Endodermal cell (in vitro differentiated cells): ENCODE measurements at regions not wholly inside any gene's neighbourhood (a gene's known extent, or its start where the extent isn't known, plus 50 kb on each side); places are given as distances from the start of the nearest gene placed in this dataset.

Source experiments
- DNase-seq: peaks from one replicate; pipeline ENCODE4 v3.0.0-alpha.2; 2017
- H3K27ac ChIP-seq: 2 replicates; pipeline ENCODE4 v1.5.1; 2013; ENCODE audit warnings: mild to moderate bottlenecking, low read depth, low read length, moderate library complexity
- H3K27me3 ChIP-seq: 2 replicates; pipeline ENCODE4 v1.6.1; 2013; ENCODE audit warnings: mild to moderate bottlenecking, low read length, moderate library complexity; ENCODE audit not compliant: insufficient read depth, control insufficient read depth, poor library complexity, severe bottlenecking
- H3K36me3 ChIP-seq: 2 replicates; pipeline ENCODE4 v1.7.0; 2013; ENCODE audit warnings: mild to moderate bottlenecking, low read length, moderate library complexity; ENCODE audit not compliant: control insufficient read depth, insufficient read depth
- H3K4me1 ChIP-seq: one replicate; pipeline ENCODE4 v1.7.0; 2013; ENCODE audit warnings: low read length; ENCODE audit not compliant: control insufficient read depth, insufficient read depth
- H3K4me3 ChIP-seq: 2 replicates; pipeline ENCODE4 v1.5.1; 2013; ENCODE audit warnings: mild to moderate bottlenecking, low read length, moderate library complexity
- H3K9ac ChIP-seq: 2 replicates; pipeline ENCODE4 v1.6.1; 2013; ENCODE audit warnings: mild to moderate bottlenecking, low read length, moderate library complexity; ENCODE audit not compliant: poor library complexity, severe bottlenecking; ENCODE audit errors: extremely low read depth
- H3K9me3 ChIP-seq: 2 replicates; pipeline ENCODE4 v1.6.1; 2013; ENCODE audit warnings: mild to moderate bottlenecking, low read length, moderate library complexity; ENCODE audit not compliant: control insufficient read depth
- H3K27ac Mint-ChIP-seq: 2 replicates; pipeline ENCODE4 v1.8.0; 2020; ENCODE audit warnings: mixed read lengths
- H3K27me3 Mint-ChIP-seq: 2 replicates; pipeline ENCODE4 v1.8.0; 2021; ENCODE audit warnings: mild to moderate bottlenecking, mixed read lengths; ENCODE audit not compliant: insufficient read depth
- H3K36me3 Mint-ChIP-seq: 2 replicates; pipeline ENCODE4 v1.8.0; 2020; ENCODE audit warnings: low read depth, mixed read lengths
- H3K4me1 Mint-ChIP-seq: 2 replicates; pipeline ENCODE4 v1.8.0; 2020; ENCODE audit warnings: mixed read lengths
- H3K4me3 Mint-ChIP-seq: 2 replicates; pipeline ENCODE4 v1.8.0; 2020; ENCODE audit warnings: mild to moderate bottlenecking, moderate library complexity, mixed read lengths
- H3K9me3 Mint-ChIP-seq: 2 replicates; pipeline ENCODE4 v1.8.0; 2020; ENCODE audit warnings: mild to moderate bottlenecking, mixed read lengths
- WGBS, 2 experiments: methylation state at CpG; one replicate each; pipeline versions ENCODE4 v1.1.5 to v1.1.7; 2013; ENCODE audit warnings: missing lambda C conversion rate in 2 of 2, mixed read lengths in 1 of 2; ENCODE audit not compliant: insufficient coverage in 1 of 2, insufficient read length in 1 of 2; 5-methylcytosine and 5-hydroxymethylcytosine counted together
- TF ChIP-seq, protein P1 (sequence below): fragments of 200-600 bp; sonication (generic); conservative IDR thresholded peaks from 2 replicates; pipeline ENCODE4 v1.5.0; 2021; ENCODE audit warnings: antibody characterized with exemption, mild to moderate bottlenecking

DNA sequence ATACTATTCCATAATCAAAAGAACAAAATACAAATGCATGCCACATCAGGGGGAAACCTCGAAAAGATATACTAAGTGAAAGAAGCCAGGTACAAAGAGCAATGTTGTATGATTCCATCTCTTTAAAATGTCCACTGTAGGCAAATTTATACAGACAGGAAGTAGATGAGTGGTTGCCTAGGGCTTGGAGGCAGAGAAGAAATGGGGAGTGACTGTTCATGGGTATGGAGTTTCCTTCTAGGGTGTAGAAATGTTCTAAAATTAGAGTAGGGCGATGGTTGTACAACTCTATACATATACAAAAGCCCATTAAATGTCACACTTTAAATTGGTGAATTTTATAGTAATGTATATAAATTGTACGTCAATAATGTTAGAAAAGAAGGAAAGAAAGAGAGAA is 128.1 kb downstream of the MAF start:
- Mint-ChIP-seq H3K9me3 (peaks cover 4% of the 10 kb centered on the region), H3K4me1 (peaks cover 6% of the 10 kb centered on the region), H3K4me3 (no peak overlapping the region), H3K27me3 (peaks cover 7% of the 10 kb centered on the region), H3K36me3 (no peaks in the 10 kb centered on the region), H3K27ac (no peak overlapping the region)
- WGBS, 2 experiments, result 86 to 96% methylated on average over 2 of the region's 3 CpGs
- DNase-seq, result no peak
- no peaks in the 10 kb centered on the region for H3K9me3 ChIP-seq
- H3K9ac ChIP-seq, result no peak overlapping the region
- H3K36me3 ChIP-seq, result no peaks in the 10 kb centered on the region
- no peaks in the 10 kb centered on the region for H3K27me3 ChIP-seq
- H3K4me3 ChIP-seq, result no peak overlapping the region
- TF ChIP-seq, protein P1, sequence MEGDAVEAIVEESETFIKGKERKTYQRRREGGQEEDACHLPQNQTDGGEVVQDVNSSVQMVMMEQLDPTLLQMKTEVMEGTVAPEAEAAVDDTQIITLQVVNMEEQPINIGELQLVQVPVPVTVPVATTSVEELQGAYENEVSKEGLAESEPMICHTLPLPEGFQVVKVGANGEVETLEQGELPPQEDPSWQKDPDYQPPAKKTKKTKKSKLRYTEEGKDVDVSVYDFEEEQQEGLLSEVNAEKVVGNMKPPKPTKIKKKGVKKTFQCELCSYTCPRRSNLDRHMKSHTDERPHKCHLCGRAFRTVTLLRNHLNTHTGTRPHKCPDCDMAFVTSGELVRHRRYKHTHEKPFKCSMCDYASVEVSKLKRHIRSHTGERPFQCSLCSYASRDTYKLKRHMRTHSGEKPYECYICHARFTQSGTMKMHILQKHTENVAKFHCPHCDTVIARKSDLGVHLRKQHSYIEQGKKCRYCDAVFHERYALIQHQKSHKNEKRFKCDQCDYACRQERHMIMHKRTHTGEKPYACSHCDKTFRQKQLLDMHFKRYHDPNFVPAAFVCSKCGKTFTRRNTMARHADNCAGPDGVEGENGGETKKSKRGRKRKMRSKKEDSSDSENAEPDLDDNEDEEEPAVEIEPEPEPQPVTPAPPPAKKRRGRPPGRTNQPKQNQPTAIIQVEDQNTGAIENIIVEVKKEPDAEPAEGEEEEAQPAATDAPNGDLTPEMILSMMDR, result no peak
- no peaks in the 10 kb centered on the region for H3K4me1 ChIP-seq
- H3K27ac ChIP-seq, result no peak overlapping the region

DNA sequence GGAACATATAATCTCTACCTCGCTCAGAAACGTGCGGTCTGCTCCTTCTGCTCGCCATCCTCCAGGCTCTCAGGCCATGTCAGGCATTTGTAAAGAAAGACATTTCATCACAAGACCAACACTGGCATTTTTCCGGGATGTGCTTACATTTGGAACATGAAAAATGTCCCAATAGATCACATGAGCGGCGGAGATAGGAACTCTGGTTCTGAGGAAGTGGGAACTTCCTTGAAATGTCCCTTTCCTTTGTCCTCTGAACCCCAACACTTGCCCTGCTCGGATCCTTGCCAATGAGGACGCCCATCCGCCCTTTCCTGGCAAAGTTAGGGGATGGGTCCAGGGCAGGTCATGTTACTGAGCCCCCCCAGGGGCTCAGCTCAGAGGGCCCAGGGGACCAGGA is 130.5 kb downstream of the MAF start:
- Mint-ChIP-seq H3K4me1 (peaks cover 6% of the 10 kb centered on the region), H3K4me3 (no peak overlapping the region), H3K27me3 (peaks cover 7% of the 10 kb centered on the region), H3K36me3 (no peaks in the 10 kb centered on the region), H3K9me3 (peaks cover 4% of the 10 kb centered on the region), H3K27ac (no peak overlapping the region)
- H3K4me1 ChIP-seq, result no peaks in the 10 kb centered on the region
- TF ChIP-seq, protein P1, result no peak
- no peak for DNase-seq
- WGBS, 2 experiments, result 93 to 95% methylated on average over 7 to 10 of the region's 10 CpGs
- no peaks in the 10 kb centered on the region for H3K27me3 ChIP-seq
- no peak overlapping the region for H3K4me3 ChIP-seq
- no peak overlapping the region for H3K9ac ChIP-seq
- H3K27ac ChIP-seq, result no peak overlapping the region
- H3K9me3 ChIP-seq, result no peaks in the 10 kb centered on the region
- H3K36me3 ChIP-seq, result no peaks in the 10 kb centered on the region

DNA sequence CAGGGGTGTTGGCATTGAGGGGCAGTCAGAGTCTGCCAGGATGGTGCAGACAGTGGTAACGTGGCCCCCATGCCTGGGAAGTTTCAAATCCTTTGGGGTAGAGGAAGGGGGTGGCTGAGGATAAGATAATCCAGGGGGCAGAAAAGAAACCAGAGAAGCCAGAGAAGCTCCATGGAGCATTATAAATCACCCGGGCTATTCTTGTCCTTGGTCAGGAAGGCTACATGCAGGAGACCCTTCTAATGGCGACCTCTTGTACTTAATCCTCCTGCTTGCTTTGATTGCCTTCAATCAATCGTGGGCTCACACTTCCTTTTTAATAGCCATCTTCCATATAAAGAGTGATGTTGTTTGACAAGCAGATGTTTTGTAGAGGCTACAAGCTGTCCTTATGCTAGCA is 131.9 kb downstream of the MAF start:
- no peaks in the 10 kb centered on the region for H3K4me1 ChIP-seq
- WGBS, 2 experiments, result 85 to 93% methylated on average over 3 of the region's 4 CpGs
- H3K36me3 ChIP-seq, result no peaks in the 10 kb centered on the region
- Mint-ChIP-seq H3K27me3 (peaks cover 7% of the 10 kb centered on the region), H3K4me1 (peaks cover 6% of the 10 kb centered on the region), H3K36me3 (no peaks in the 10 kb centered on the region), H3K27ac (no peak overlapping the region), H3K9me3 (peaks cover 4% of the 10 kb centered on the region), H3K4me3 (no peak overlapping the region)
- no peaks in the 10 kb centered on the region for H3K27me3 ChIP-seq
- no peak for DNase-seq
- H3K4me3 ChIP-seq, result no peak overlapping the region
- no peak overlapping the region for H3K27ac ChIP-seq
- TF ChIP-seq, protein P1, result no peak
- H3K9ac ChIP-seq, result no peak overlapping the region
- no peaks in the 10 kb centered on the region for H3K9me3 ChIP-seq
